Pancreas (tissue), 10 donors: ENCODE measurements at regions not wholly inside any gene's neighbourhood (a gene's known extent, or its start where the extent isn't known, plus 50 kb on each side); places are given as distances from the start of the nearest gene placed in this dataset.

Experiments used
- ATAC-seq, 4 donors: fragments of 200-7000 bp; cut with Tn5 transposase; one replicate each; pipeline versions ENCODE4 v1.8.0 to v1.9.1; 2020; ENCODE audit warnings: mild to moderate bottlenecking in 4 of 4, moderate library complexity in 4 of 4
- DNase-seq, 6 donors: peaks; one replicate each; pipeline ENCODE4 v3.0.0-alpha.2; 2020
- FAIRE-seq: peaks from 2 replicates; lab custom pipeline; 2012; peaks lifted over from hg19 to GRCh38; lab: Jason Lieb, UNC
- H3K27ac ChIP-seq, 4 donors: fragments of 200-600 bp; sonication (generic); 1 replicate in 3 of 4; 2 replicates in 1 of 4; pipeline versions ENCODE4 v1.5.0 to v1.8.0; 2020
- H3K27me3 ChIP-seq, 4 donors: fragments of 200-600 bp; one replicate each; pipeline ENCODE4 v1.8.0; 2021
- H3K36me3 ChIP-seq, 3 donors: fragments of 200-600 bp; sonication (generic) in 1 of 3; one replicate each; pipeline versions ENCODE4 v1.5.0 to v1.8.0; 2020 to 2021
- H3K4me1 ChIP-seq, 3 donors: fragments of 200-600 bp; one replicate each; pipeline ENCODE4 v1.8.0; 2021
- H3K4me3 ChIP-seq, 4 donors: fragments of 200-600 bp; sonication (generic) in 2 of 4; one replicate each; pipeline versions ENCODE4 v1.5.0 to v1.8.0; 2020 to 2021
- H3K9me3 ChIP-seq, 4 donors: fragments of 200-600 bp; one replicate each; pipeline ENCODE4 v1.8.0; 2021
- CTCF ChIP-seq, 4 donors: fragments of 200-600 bp; sonication (generic) in 3 of 4; IDR thresholded peaks; one replicate each; pipeline versions ENCODE4 v1.5.0 to v1.8.0; 2021; ENCODE audit warnings: antibody characterized with exemption in 4 of 4
- WGBS, 2 donors: extraction: QIAGEN DNeasy Blood & Tissue Kit; methylation state at CpG; one replicate each; pipeline ENCODE4 v1.1.7; 2013; 5-methylcytosine and 5-hydroxymethylcytosine counted together
- intact Hi-C, 3 donors: fragments of 100-400 bp; cut with DNase I; formaldehyde crosslinking; loops; one replicate each; pipeline versions ENCODE4 v1.11.1 to v1.14.2; 2022
- donor health status: healthy with polysubstance abuse.
- donor health status: DM: no; HTN: no; CAD: no; lungs with moderate emphysema.
- donor health status: DM: no; HTN: no; CAD: no.
- donor health status: control.
- donor health status: control.
- donor health status: Bipolar disorder and iron deficiency.
- donor health status: DM: yes; HTN: yes; CAD: no.
- donor health status: DM: no; HTN: no; CAD: no.
- donor health status: DM: no; HTN: no; CAD: no.
- donor health status: DM: yes; HTN: yes; CAD: no.

DNA sequence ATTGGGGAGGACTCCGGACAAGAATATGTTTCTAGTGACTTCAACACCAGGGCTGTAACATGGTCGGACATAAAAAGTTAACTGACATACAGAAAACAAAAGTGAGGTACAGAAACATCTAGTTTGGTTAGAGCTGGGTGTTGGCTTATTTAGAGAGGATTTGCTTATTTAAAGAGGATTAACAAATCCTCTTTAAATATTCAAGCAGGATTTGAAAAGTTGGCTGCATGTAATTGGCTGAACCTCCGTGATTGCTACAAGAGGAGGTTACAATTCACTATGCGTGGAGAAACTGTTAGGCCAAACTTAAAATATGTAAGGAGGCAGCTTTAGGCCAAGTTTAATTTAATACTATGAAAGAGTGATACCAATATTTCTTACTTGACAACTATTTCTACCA lies 2707.4 kb downstream of the ARAP2 start:
- intact Hi-C loops: no loop called here
- DNase-seq (no peak), ATAC-seq (no peak), FAIRE-seq (no peak)
- TF ChIP-seq CTCF (IDR thresholded peaks at IDR 0.05): no peak
- Histone ChIP-seq H3K4me3 (no peak overlapping the region), H3K36me3 (no peaks in the 10 kb centered on the region), H3K9me3 (no peaks in the 10 kb centered on the region), H3K27ac (no peak overlapping the region), H3K4me1 (no peaks in the 10 kb centered on the region), H3K27me3 (no peaks in the 10 kb centered on the region)
- WGBS, 2 donors: 67 to 75% methylated on average over 4 of the region's 4 CpGs

DNA sequence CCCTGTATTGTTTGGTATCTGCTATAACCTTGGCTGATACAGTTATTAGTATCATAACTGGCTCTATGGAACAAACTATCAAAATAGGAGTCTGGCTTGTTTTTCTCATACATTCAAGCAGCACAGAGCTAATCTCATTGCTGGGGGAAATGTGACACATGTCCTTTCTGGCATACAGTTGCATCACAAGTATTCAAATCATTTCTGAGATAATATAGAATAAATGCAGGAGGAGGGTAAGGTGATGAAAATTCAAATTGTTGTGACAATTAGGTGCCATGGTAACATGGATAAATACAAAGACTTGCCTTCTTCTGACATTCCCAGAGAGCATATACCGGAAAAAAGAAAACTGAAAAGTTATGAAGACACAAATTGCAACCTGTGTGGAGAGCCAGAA lies 2706.8 kb downstream of the ARAP2 start:
- Histone ChIP-seq H3K27ac (no peak overlapping the region), H3K36me3 (no peaks in the 10 kb centered on the region), H3K27me3 (no peaks in the 10 kb centered on the region), H3K9me3 (no peaks in the 10 kb centered on the region), H3K4me1 (no peaks in the 10 kb centered on the region), H3K4me3 (no peak overlapping the region)
- DNase-seq: no peak
- intact Hi-C loops: no loop called here
- FAIRE-seq: no peak
- no peak for ATAC-seq
- no peak for TF ChIP-seq CTCF (IDR thresholded peaks at IDR 0.05)
- WGBS, 2 donors: 53 to 60% methylated on average over 1 of the region's 1 CpG

DNA sequence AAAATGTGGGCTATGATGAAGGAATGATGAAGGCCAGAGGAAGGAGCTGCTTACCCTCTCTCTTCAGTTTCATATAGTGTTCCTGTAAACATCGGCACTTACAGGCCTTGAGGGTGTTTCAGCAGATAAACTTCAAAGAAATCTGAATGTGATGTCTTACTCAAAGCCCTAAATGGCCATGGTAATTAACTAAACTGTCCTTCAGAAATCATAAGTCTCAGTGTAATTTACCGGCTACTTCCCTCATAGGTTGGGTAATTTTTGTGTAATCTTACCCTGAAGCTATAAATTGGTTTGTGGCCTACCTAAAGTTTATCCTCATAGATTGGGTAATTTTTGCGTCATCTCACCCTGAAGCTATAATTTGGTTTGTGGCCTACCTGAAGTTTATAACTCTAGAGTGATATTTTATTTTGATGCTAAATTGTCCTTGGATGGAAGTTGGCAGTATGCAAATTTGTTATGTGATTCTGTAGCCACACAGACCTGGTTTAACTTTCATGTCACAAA lies 2700.3 kb downstream of the ARAP2 start:
- Histone ChIP-seq H3K36me3 (no peaks in the 10 kb centered on the region), H3K27me3 (no peaks in the 10 kb centered on the region), H3K9me3 (no peaks in the 10 kb centered on the region), H3K4me1 (no peaks in the 10 kb centered on the region), H3K27ac (no peak overlapping the region), H3K4me3 (no peak overlapping the region)
- ATAC-seq: no peak
- WGBS, 2 donors: 74 to 87% methylated on average over 3 of the region's 3 CpGs
- intact Hi-C loops: no loop called here
- no peak for DNase-seq
- no peak for FAIRE-seq
- no peak for TF ChIP-seq CTCF (IDR thresholded peaks at IDR 0.05)

- H3K4me1 ChIP-seq: no peaks in the 10 kb centered on the region
- H3K36me3 ChIP-seq: no peaks in the 10 kb centered on the region
- ATAC-seq (no peak), DNase-seq (no peak), FAIRE-seq (no peak)
- intact Hi-C loops: no loop called here
- no peak overlapping the region for H3K27ac ChIP-seq
- H3K27me3 ChIP-seq: no peaks in the 10 kb centered on the region
- no peak overlapping the region for H3K4me3 ChIP-seq
- 45 to 55% methylated on average over 3 of the region's 3 CpGs for WGBS, 2 donors
- no peak for TF ChIP-seq CTCF (IDR thresholded peaks at IDR 0.05)
- H3K9me3 ChIP-seq: no peaks in the 10 kb centered on the region
Measured at GRCh38 chr4:33551244-33551643, 2693.1 kb downstream of the ARAP2 start.

GRCh38 chr4:33561259-33561658 lies 2683.1 kb downstream of the ARAP2 start:
- WGBS, 2 donors: 63 to 66% methylated on average over 2 of the region's 2 CpGs
- ATAC-seq: no peak
- Histone ChIP-seq H3K4me1 (no peaks in the 10 kb centered on the region), H3K36me3 (no peaks in the 10 kb centered on the region), H3K4me3 (no peak overlapping the region), H3K27ac (no peak overlapping the region), H3K27me3 (no peaks in the 10 kb centered on the region), H3K9me3 (no peaks in the 10 kb centered on the region)
- intact Hi-C loops: no loop called here
- DNase-seq: no peak
- TF ChIP-seq CTCF (IDR thresholded peaks at IDR 0.05): no peak
- no peak for FAIRE-seq
